ENCODE measurements at regions not wholly inside any gene's neighbourhood (a gene's known extent, or its start where the extent isn't known, plus 50 kb on each side); places are given as distances from the start of the nearest gene placed in this dataset.

- Mint-ChIP-seq H3K36me3 (ENCODE audit: unreplicated experiment) (no peaks in the 10 kb centered on the region), H3K27me3 (ENCODE audit: unreplicated experiment) (peaks cover 1% of the 10 kb centered on the region), H3K4me1 (ENCODE audit: unreplicated experiment) (no peaks in the 10 kb centered on the region), H3K4me3 (ENCODE audit: unreplicated experiment) (no peak overlapping the region), H3K27ac (ENCODE audit: unreplicated experiment) (no peak overlapping the region), H3K9me3 (ENCODE audit: unreplicated experiment) (no peaks in the 10 kb centered on the region)
- DNase-seq (ENCODE audit: extremely low spot score, unreplicated experiment): peak; percentile 68
- no peak for TF ChIP-seq CTCF (IDR thresholded peaks at IDR 0.05)
Measured at GRCh38 chr11:112732031-112732430, 229.2 kb upstream of the NCAM1 start.

- no peaks in the 10 kb centered on the region for H3K4me1 Mint-ChIP-seq (ENCODE audit: unreplicated experiment)
- no peaks in the 10 kb centered on the region for H3K9me3 Mint-ChIP-seq (ENCODE audit: unreplicated experiment)
- TF ChIP-seq CTCF (IDR thresholded peaks at IDR 0.05): no peak
- no peak overlapping the region for H3K27ac Mint-ChIP-seq (ENCODE audit: unreplicated experiment)
- H3K36me3 Mint-ChIP-seq (ENCODE audit: unreplicated experiment): no peaks in the 10 kb centered on the region
- DNase-seq (ENCODE audit: extremely low spot score, unreplicated experiment): peak; percentile 68
- H3K4me3 Mint-ChIP-seq (ENCODE audit: unreplicated experiment): no peak overlapping the region
- no peaks in the 10 kb centered on the region for H3K27me3 Mint-ChIP-seq (ENCODE audit: unreplicated experiment)
Measured at GRCh38 chr11:112734207-112734606, 227.0 kb upstream of the NCAM1 start.

GRCh38 chr11:112735470-112735869, 225.8 kb upstream of the NCAM1 start:
- Mint-ChIP-seq H3K4me1 (ENCODE audit: unreplicated experiment) (no peaks in the 10 kb centered on the region), H3K4me3 (ENCODE audit: unreplicated experiment) (no peak overlapping the region)

GRCh38 chr11:112744041-112744440, 217.2 kb upstream of the NCAM1 start:
- H3K4me1 Mint-ChIP-seq (ENCODE audit: unreplicated experiment): no peaks in the 10 kb centered on the region
- no peaks in the 10 kb centered on the region for H3K36me3 Mint-ChIP-seq (ENCODE audit: unreplicated experiment)
- no peak overlapping the region for H3K27ac Mint-ChIP-seq (ENCODE audit: unreplicated experiment)
- no peak overlapping the region for H3K4me3 Mint-ChIP-seq (ENCODE audit: unreplicated experiment)
- no peak for DNase-seq (ENCODE audit: extremely low spot score, unreplicated experiment)
- H3K27me3 Mint-ChIP-seq (ENCODE audit: unreplicated experiment): peaks cover 9% of the 10 kb centered on the region
- no peaks in the 10 kb centered on the region for H3K9me3 Mint-ChIP-seq (ENCODE audit: unreplicated experiment)
- no peak for TF ChIP-seq CTCF (IDR thresholded peaks at IDR 0.05)

More at GRCh38 chr11:112735470-112735869, 225.8 kb upstream of the NCAM1 start:
- H3K27ac Mint-ChIP-seq (ENCODE audit: unreplicated experiment): no peak overlapping the region
- DNase-seq (ENCODE audit: extremely low spot score, unreplicated experiment): no peak
- no peaks in the 10 kb centered on the region for H3K9me3 Mint-ChIP-seq (ENCODE audit: unreplicated experiment)
- TF ChIP-seq CTCF (IDR thresholded peaks at IDR 0.05): no peak
- no peaks in the 10 kb centered on the region for H3K27me3 Mint-ChIP-seq (ENCODE audit: unreplicated experiment)
- no peaks in the 10 kb centered on the region for H3K36me3 Mint-ChIP-seq (ENCODE audit: unreplicated experiment)

GRCh38 chr11:112745973-112746372, 215.2 kb upstream of the NCAM1 start:
- H3K4me1 Mint-ChIP-seq (ENCODE audit: unreplicated experiment): no peaks in the 10 kb centered on the region
- H3K27me3 Mint-ChIP-seq (ENCODE audit: unreplicated experiment): peaks cover 19% of the 10 kb centered on the region
- no peak for TF ChIP-seq CTCF (IDR thresholded peaks at IDR 0.05)
- H3K36me3 Mint-ChIP-seq (ENCODE audit: unreplicated experiment): no peaks in the 10 kb centered on the region
- H3K27ac Mint-ChIP-seq (ENCODE audit: unreplicated experiment): no peak overlapping the region
- H3K4me3 Mint-ChIP-seq (ENCODE audit: unreplicated experiment): no peak overlapping the region
- no peak for DNase-seq (ENCODE audit: extremely low spot score, unreplicated experiment)
- no peaks in the 10 kb centered on the region for H3K9me3 Mint-ChIP-seq (ENCODE audit: unreplicated experiment)
